CD4-positive, alpha-beta T cell treated with Interleukin-15 for 4 hours (primary cell): ENCODE measurements at regions not wholly inside any gene's neighbourhood (a gene's known extent, or its start where the extent isn't known, plus 50 kb on each side); places are given as distances from the start of the nearest gene placed in this dataset.

Source experiments
- DNase-seq: peaks from one replicate; pipeline ENCODE4 v3.0.0-alpha.2; 2020; ENCODE audit warnings: low spot score

DNA sequence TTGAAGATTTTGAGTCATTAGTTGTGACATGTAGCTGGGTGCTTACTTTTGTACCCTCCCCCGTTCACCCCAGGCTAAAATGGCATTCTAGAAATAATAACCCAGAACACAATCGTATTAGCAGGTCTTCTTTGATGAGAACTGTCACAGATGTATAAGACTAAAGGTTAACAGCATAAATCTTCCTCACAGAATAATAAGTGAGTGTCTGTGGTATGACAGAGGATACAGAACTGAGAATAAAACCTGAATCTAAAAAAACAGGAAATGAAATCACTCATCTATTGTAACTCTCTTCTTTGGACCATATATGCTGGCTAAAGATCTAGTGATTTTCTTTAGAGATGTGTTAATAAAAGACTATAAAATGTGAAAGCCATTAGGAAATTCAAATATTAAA, 746.6 kb downstream of the LRFN5 start:
- no peak for DNase-seq

DNA sequence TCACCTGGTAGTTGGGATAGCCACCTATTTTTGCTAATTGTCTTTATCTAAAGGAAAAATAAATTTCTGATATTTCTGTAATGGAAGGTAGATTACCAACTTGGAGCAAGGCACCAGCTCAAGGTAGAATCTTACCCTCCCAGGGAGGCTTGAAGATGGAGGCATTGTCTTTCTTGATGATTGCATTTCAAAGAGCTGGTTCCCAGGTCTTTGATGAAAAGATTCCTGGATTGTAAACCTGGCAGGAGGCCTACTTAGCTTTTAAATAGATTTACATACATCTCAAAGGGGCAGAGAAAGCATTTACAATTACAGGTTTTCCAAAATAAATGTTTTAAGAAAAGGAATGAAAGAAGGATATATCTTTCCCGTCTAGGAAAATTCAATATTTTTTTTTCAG, 729.2 kb downstream of the LRFN5 start:
- no peak for DNase-seq

DNA sequence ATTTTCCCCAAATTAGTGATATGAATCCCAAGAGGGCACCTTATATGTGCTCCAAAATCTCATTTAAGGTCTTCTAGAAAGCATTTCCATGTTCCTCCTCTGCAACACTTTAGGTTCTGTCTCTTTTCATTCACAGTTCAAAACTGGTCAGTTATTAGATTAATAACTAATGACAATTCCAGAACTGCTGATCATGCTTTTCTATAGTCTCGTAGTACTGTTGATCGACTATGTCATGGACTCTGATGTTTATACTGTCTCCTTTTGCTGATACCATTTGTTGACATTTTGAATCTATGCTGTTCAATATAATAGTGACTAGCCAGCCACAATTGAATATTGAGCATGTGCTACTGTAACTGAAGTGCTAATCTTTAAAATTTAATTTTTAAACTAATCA, 728.3 kb downstream of the LRFN5 start:
- no peak for DNase-seq

DNA sequence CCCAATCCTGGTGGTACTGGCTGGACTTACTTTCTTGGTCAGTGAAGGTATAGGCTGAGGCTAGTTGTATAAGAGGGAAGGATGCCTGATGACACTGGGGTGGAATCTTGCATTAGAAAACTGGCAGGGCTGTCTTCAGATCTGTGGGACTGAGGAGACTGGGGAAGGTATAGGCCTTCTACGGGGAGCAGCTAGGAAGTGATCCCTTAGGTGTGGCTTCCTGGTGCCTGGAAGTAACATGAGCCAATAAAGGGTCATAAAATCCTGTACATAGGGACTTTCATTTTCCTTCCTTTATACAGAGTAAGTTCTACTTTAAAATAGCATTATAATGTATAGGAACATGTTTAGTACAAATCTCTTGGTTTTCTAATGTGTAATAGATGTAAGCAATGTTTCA, 716.8 kb downstream of the LRFN5 start:
- DNase-seq: no peak

DNA sequence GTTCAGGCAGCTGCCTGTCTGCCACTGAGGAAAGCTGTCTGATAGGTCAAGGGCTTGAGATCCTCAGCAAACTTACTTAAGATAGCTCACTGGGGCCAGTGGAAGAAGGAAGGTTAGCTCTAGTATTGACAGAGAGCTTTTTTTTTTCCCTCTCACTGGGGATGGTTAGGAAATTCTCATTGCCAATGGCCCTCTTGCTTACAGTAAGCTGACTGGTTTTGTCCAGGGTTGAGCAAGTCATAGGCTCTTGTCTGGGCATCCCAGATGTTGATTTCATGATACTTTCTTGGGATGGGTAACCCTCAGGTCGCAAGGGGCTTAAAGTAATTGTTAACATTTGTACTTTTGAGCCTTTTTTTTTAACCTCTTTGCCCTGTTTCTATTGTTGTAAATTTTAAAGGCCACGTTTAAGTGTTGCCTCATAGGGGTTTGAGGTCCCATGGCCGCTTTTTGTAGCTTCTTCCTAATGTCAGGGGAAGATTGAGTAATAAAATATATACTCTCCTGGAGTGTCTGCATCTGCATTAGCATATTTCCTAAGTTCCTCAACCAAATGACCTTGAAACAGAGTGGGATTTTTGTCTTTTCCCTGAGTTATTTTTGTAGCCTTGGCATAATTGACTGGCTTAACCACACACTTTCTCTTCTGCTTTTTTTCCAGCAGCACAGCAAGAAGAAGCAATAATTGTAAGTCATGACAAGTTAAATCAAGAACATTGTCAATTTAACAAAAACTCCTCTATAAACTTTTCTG, 716.0 kb downstream of the LRFN5 start:
- DNase-seq: no peak

DNA sequence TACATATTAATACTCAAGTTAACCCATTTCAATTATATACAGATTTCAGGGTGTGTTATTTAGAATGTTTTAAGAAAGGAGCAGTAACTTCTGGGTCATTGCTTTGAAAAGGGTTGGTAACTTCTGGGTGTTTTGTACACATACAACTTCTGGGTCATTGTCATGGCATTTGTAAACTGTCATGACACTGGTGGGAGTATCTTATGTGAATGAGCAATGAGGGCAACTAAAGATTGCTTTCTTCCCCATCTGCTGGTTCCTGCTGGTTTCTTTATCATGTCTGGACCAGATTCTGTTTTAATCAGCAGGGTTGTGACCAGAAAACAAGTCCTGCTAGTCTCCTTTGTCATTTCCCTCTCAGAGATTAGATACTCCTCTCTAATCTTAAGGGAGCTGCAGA, 713.3 kb downstream of the LRFN5 start:
- DNase-seq: no peak

DNA sequence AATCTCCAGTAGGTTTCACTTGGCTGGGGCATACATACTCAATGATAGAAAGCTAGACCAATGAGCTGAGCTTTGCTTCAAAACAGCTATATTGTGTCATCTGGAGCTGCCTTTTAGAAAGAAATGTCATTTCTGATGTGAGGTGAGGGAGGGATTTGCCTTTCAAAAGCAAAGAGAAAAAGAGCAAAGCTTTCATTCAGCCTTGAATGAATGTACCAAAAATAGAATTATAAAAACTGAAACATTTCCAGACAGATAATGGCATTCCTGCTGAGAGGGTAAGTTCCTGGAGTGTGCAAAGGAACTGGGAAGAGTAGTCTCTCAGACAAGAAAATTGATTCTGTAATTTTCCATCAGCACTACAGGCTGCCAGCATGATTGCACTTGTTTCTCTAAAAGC, 710.0 kb downstream of the LRFN5 start:
- no peak for DNase-seq

DNA sequence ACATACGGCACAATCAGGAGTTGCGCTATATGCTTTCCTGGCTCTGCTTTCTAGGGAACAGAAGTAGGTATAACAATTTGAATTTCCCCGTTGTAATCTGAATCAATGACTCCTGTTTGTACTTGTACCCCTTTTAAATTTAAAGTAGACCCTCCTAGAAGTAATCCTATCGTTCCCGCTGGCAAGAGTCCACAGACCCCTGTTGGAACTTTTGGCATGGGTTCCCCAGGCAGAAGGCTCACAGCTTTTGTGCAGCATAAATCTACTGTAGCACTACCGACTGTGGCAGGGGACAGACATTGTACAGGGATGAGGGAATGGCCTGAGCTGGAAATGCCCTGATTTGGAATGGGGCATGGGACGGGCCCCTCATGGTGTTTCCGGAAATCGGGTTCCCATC, 705.2 kb downstream of the LRFN5 start:
- no peak for DNase-seq

DNA sequence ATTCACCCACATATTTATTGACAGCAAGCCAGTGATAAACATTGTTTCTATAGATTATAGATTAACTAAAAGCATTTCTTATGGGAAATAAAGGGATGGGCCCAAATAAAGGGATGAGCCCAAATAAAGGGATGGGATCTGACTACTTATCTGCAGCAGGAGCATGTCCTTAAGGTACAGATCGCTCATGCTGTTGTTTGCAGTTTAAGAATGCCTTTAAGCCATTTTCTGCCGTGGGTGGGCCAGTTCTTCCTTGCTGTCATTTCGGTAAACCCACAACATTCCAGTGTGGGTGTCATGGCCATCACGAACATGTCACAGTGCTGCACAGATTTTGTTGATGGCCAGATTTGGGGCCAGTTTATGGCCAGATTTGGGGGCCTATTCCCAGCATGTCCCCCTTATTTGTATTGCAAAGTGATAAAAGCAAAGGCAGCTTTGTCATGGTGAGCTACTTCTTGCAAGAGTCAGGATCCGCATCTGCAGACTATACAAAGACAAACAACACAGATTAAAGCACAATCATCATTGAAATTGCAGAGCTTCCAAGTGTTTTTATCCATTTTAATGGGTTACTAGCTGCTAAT, 700.7 kb downstream of the LRFN5 start:
- no peak for DNase-seq

DNA sequence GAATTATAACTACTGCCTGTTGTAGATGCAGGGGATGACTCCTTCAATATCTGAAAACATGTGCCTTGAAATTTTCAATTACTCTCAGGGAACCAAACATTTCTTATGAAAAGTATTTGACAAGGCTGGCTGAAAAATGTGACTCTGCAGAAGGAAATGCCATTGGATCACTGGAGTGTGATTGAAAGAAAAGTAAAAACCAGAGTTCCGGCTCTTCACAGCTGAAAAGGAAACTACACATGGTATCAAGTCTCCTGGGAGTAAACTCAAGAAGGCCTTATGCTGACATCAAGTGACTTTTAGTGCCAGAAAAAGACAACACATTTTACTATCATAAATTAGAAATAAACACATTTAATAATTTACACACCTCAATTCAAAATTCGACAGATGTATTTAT, 693.0 kb downstream of the LRFN5 start:
- no peak for DNase-seq

DNA sequence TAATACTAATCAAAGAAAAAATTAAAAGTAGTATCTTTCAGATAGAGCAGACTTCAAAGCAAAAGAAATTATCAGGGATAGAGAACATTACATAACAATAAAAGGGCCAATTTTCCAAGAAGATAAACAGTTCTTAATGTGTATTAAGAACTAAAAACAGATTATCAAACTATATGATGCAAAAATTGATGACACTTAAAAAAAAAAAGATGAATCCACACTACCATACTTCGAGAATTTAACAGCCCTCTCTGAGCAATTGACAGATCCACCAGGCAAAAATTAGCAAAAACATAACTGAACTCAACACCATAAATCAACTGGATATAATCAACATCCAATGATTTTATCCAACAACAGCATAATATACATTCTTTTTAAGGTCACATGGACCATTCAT, 686.5 kb downstream of the LRFN5 start:
- DNase-seq: no peak

DNA sequence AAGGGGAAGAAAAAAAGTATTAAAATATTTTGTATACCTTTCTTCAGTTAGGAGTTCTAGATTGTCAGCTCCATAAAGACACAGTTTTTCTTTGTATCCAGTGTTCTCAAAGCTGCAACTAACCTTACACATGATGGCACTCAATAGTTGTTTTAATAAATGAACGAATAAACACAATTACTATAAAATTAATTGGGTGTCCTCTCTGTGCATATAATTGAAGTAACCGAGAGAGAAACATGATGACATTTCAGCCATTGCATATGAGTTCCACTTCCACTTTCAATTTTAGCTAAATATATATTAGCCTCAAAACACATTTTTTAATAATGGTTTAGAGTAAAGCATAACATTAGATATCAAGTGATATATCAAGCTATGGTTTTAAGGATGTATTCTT, 671.2 kb downstream of the LRFN5 start:
- DNase-seq: no peak

DNA sequence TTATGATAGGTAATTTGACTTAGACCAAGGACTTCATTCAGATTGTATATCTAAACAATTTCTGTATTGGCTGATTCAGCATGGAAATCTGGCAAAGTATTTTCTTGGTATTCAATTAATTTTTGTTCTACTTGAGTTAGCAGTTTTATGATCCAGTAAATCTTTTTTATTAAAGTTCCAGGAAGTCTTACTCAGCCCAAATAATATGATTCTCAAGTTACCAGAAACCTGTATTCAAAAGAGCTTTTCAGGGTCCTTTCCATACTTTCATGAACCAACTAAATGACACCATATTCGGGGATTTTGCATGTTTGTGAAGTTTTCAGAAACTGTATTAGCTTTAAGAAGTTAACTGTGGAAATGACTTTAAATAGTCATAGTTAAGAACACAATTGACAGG, 662.6 kb downstream of the LRFN5 start:
- DNase-seq: no peak

DNA sequence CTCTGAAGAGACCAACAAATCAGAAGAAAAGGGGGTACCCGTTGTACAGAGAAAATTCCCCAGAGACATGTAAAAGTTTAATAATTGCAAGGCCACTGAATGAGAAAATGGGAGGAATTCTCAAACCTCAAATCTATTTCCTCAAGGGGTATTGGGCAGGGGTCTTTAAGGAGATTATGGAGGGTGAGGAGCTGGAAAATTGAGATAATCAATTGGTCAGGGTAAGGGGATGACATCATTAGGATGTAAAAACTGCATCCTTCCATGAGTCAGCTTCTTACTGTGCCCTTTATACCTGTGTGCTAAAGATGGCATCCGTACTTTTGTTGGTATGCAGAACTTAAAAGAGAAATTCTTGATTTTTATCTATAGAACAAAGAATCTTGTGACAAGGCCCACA, 641.5 kb downstream of the LRFN5 start:
- DNase-seq: no peak

DNA sequence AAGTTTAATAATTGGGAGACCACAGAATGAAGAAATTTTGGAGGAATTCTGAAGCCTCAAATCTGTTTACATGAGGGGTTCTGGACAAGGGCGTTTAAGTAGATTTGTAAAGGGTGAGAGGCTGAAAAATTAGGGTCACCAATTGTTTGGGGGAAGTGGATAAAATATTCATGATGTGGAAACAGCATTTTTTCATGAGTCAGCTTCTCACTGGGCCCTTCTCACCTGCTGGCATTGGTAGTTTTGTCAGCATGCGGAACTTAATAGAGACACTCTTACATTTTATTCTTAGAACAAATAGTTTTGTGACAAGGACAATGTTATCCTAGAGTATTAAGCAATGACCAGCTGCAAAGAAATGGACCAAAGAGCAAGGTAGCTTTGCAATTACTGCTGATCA, 634.4 kb downstream of the LRFN5 start:
- DNase-seq: no peak

DNA sequence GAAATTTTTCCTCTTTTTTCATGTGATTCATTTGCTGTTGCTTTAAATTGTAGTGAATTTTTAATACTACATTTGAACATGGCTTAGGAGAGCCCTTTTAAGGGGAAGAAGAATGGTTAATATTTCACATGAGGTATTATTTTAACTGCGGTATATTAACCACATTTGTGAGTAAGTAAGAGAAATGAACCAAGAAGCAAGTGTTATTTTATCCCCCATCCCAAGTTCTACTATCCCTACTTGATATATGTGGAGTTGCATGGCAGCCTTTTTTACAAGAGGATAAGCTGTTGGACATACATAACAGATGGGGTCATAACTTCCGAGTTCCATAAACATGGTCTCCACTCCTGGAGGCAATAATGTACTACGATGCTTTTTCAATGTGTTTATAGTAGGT, 623.3 kb downstream of the LRFN5 start:
- DNase-seq: no peak

DNA sequence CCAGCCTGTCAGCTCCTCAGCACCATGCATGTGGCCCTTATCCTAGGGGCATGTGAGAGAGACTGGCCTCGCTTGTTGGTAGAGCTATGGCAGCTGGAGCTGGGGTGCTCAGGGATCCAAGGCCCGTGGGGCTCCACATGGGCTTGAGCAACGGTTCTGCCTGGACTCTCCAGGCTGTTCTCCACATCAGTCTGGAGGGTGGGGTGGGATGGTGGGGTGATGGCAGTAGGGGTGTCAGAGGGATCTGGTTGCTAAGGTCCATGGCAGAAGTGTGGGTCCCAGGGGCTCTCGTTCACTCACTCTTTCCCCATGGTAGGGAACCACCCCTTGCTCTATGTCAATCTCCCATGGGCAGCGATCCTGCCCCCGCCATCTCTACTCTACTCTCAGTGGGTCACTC, 622.6 kb downstream of the LRFN5 start:
- no peak for DNase-seq

DNA sequence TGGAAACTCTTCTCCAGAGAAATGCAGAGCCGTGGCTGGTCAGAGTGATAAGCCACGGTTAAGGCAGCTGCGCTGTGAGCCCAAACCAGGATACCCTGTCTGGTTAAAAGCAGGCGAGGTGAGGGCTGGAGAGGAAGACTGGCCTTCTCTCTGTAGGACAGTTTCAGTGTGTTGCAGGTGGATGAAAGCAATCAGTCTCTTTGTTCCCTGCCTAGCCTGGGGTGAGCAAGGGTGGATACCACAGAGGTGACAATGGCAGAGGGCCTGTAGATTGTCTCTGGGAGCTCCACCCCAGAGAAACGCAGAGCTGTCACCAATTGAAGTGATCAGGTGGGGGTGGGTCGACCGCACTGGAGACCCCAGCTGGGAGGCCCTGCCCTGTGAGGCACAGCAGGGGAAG, 621.9 kb downstream of the LRFN5 start:
- DNase-seq: no peak

DNA sequence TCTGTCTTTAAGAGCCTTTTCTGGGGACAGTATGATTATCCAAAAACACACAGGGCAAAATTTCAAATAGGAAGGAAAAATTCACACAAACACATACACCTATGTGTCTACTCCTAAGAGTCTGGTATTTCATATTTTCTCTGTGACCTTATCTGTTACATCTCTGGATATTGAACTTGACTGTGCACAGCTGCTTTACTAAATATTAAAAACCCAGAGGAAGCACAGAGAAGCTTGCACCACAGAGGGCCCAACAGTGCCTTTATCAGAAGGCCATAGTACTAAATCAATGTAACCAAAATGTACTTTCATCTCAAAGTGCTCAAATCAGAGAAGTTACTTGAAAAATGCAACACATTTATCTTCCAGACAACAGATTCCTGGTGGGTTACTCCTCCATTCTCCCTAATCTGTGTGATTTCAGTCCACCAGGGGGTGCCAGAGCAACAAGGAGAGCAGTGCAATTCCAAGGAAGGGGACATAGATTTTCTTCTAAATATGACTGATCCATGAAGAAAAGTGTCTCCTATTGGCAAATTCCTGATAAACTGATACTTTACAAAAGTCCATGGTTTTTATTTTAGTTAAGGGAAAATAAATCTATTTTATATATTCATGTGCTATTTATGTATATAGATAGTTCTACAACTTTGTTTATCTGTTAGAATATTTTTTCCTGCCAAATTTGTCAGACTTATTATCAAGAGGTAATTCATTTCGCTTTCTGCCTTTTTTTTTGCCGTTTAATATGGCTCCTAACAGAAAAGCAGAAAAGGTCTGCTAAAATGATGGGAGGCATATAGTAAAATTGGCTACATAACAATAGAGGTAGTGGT, 617.6 kb downstream of the LRFN5 start:
- peak; percentile 3 for DNase-seq

DNA sequence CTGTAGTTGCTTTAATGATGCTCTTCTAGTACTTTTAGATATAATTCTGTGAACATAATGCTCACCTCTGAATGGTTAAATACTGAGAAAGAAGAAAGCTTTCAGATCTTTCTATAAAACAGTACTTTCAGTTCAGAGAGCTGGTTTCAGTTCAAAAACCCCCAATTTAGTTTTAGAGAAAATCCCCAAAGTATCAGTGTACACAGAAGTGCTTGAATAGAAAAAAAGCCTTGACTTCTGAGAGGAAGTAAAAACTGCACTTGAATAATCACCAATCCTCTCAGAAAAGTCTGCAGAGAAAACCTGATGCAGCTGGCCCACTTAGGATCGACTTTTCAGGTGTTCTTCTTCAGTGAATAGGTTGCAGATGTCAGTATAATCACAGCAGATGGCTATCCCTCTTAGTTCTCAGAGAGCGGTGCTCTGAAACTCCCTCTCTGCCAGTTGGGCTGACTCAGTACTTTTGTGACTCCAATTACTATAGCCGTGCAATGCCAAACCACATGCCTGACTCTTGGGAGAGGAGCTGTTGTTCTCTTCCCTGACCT, 616.3 kb downstream of the LRFN5 start:
- DNase-seq: no peak

DNA sequence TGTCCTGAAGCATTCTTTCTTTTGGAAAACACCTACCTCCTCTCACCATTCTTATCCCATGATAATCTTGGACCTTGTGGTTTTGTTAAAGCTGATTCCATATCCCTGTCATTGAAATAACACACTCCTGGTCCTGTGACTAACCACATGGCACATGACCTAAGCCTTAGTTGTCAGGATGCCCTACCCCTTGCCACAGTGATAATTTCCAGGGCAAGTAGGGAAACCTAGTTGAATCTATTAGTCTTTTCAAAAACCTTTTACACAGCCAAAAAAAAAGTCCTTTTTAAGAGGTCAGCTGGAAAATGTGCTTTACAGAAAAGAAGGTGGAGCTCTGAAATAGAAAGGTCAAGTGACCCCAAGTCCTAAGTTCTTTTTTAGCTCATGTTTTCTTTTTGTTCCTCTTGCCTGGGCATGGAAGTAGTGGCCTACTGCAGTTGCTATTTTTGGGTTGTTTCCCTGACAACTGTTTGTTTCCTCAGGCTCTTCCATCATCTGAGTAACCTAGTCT, 608.4 kb downstream of the LRFN5 start:
- DNase-seq: no peak

DNA sequence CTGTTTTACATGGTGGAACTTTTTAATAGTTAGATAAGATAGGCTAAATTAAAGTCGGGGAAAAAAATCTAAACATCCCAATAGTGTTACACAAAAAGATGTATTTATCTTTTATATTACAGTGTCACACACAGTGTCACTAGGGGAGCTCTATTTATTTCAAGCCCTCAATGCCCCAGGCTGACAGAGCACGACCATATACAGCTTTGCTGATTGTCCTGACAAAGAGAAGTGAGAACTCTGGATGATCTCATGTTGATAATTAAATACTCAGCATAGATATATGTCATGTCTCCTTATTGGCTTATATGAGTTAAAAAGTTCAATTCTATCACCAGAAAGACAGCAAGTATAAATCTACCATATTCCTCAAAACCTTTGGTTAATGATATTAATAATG, 594.3 kb downstream of the LRFN5 start:
- no peak for DNase-seq

DNA sequence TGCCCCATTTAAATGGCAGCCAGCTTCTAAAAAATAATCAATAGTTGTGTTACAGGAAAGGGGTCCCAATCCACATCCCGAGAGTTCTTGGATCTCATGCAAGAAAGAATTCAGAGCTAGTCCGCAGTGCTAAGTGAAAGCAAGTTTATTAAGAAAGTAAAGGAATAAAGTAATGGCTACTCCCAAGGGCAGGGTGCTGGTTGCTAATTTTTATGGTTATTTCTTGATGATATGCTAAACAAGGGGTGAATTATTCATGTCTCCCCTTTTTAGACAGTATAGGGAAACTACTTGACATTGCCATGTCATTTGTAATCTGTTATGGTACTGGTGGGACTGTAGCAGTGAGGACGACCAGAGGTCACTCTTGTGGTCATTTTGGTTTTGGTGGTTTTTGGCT, 591.3 kb downstream of the LRFN5 start:
- no peak for DNase-seq
